Heart left ventricle (tissue), 16 donors: ENCODE measurements at regions not wholly inside any gene's neighbourhood (a gene's known extent, or its start where the extent isn't known, plus 50 kb on each side); places are given as distances from the start of the nearest gene placed in this dataset.

Source experiments
- ATAC-seq, 4 donors: fragments of 200-7000 bp; cut with Tn5 transposase; one replicate each; pipeline ENCODE4 v1.9.1; 2020 to 2022; ENCODE audit warnings: moderate library complexity in 4 of 4, mild to moderate bottlenecking in 3 of 4, moderate number of reproducible peaks in 1 of 4
- DNase-seq, 5 donors: peaks; one replicate each; pipeline ENCODE4 v3.0.0-alpha.2; 2020
- H3K27ac ChIP-seq, 12 donors: fragments of 200-600 bp; sonication (generic) in 4 of 12; one replicate each; pipeline versions ENCODE4 v1.5.0 to v1.8.0; 2016 to 2022; ENCODE audit warnings: mild to moderate bottlenecking in 2 of 12
- H3K27me3 ChIP-seq, 9 donors: fragments of 200-600 bp; sonication (generic) in 2 of 9; one replicate each; pipeline versions ENCODE4 v1.5.1 to v1.8.0; 2016 to 2022; ENCODE audit warnings: mild to moderate bottlenecking in 3 of 9
- H3K36me3 ChIP-seq, 9 donors: fragments of 200-600 bp; sonication (generic) in 2 of 9; one replicate each; pipeline versions ENCODE4 v1.5.0 to v1.8.0; 2018 to 2022; ENCODE audit warnings: mild to moderate bottlenecking in 2 of 9
- H3K4me1 ChIP-seq, 12 donors: fragments of 200-600 bp; sonication (generic) in 4 of 12; one replicate each; pipeline versions ENCODE4 v1.5.0 to v1.8.0; 2016 to 2022; ENCODE audit warnings: mild to moderate bottlenecking in 3 of 12
- H3K4me3 ChIP-seq, 12 donors: fragments of 200-600 bp; sonication (generic) in 4 of 12; one replicate each; pipeline versions ENCODE4 v1.5.0 to v1.8.0; 2017 to 2022; ENCODE audit warnings: mild to moderate bottlenecking in 9 of 12, moderate library complexity in 4 of 12
- H3K9me3 ChIP-seq, 12 donors: fragments of 200-600 bp; sonication (generic) in 4 of 12; one replicate each; pipeline versions ENCODE4 v1.5.0 to v1.8.0; 2016 to 2022; ENCODE audit warnings: mild to moderate bottlenecking in 1 of 12
- POLR2A ChIP-seq, 2 donors: fragments of 450-650 bp; IDR thresholded peaks; one replicate each; pipeline ENCODE4 v1.6.1; 2017; ENCODE audit warnings: antibody characterized with exemption in 2 of 2, mild to moderate bottlenecking in 2 of 2, moderate library complexity in 2 of 2
- WGBS, 4 donors: extraction: QIAGEN DNeasy Blood & Tissue Kit in 2 of 4; methylation state at CpG; one replicate each; pipeline versions ENCODE4 v1.1.5 to v1.1.7; 2013 to 2018; 5-methylcytosine and 5-hydroxymethylcytosine counted together
- intact Hi-C, 10 donors: fragments of 100-400 bp; cut with DNase I; formaldehyde crosslinking; loops; one replicate each; pipeline versions ENCODE4 v1.11.1 to v1.14.2; 2022
- TF ChIP-seq, protein P1 (sequence below), 12 donors: fragments of 200-600 bp; sonication (generic) in 4 of 12; IDR thresholded peaks; one replicate each; pipeline versions ENCODE4 v1.5.0 to v1.8.0; 2018 to 2022; ENCODE audit warnings: antibody characterized with exemption in 12 of 12, mild to moderate bottlenecking in 5 of 12
- donor health status: ischemic (EF 13 %, LVEDD 7.1; RV severe dilation, severe dysfunction).
- donor health status: healthy with polysubstance abuse.
- donor health status: DM: no; HTN: yes; CAD: no.
- donor health status: DM: no; HTN: no; CAD: no.
- donor health status: ischemic (EF 25% LVEDD 6.9; RV normal size, moderate dysfunction).
- donor health status: ischemic (EF 25% LVEDD 5.7; RV mildly dilated, moderate dysfunction).
- donor health status: healthy.
- donor health status: DM: yes; HTN: yes; CAD: no.
- donor health status: ischemic (EF 35%, LVEDD 5.7; RV mildly dilated, moderate dysfunction).
- donor health status: nonischemic (EF 11% LVEDD 7.7; RV severe dilation, severe dysfunction).
- donor health status: DM: yes; HTN: yes; CAD: no.
- donor health status: PGD.
- donor health status: ischemic (EF 29% LVEDD 5.4; RV normal size, mild dysfunction).
- donor health status: nonischemic (EF 23%, LVEDD 6.1; RV moderate dilation, normal function).

DNA sequence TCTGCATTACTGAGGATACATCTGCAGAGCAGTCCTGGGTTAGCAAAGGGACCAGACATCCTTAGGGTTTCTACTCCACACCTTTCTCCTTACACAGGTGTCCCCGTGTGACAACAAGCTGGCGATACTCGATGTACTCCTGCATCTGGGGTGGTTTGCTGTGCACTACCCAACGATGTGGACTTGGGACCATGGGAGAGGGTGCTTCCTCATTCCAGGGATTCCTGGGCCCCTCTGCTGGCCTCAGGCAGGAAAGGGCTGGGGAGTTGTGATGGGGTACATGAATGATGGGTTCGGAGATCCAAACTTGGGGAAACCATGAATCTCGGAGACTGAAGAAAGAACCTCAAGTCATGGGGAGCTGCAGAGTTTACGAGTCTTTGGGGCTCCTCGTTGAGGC lies 179.6 kb upstream of the GALNT17 start:
- H3K9me3 ChIP-seq: peaks cover 0 to 17% (median 0%) of the 10 kb centered on the region in 12 donors
- WGBS, 4 donors: 82 to 89% (median 88%) methylated on average over 8 of the region's 8 CpGs
- no peak overlapping the region for H3K27ac ChIP-seq
- intact Hi-C loops: no loop called here
- ATAC-seq (no peak), DNase-seq (no peak)
- no peaks in the 10 kb centered on the region for H3K27me3 ChIP-seq
- TF ChIP-seq, protein P1, sequence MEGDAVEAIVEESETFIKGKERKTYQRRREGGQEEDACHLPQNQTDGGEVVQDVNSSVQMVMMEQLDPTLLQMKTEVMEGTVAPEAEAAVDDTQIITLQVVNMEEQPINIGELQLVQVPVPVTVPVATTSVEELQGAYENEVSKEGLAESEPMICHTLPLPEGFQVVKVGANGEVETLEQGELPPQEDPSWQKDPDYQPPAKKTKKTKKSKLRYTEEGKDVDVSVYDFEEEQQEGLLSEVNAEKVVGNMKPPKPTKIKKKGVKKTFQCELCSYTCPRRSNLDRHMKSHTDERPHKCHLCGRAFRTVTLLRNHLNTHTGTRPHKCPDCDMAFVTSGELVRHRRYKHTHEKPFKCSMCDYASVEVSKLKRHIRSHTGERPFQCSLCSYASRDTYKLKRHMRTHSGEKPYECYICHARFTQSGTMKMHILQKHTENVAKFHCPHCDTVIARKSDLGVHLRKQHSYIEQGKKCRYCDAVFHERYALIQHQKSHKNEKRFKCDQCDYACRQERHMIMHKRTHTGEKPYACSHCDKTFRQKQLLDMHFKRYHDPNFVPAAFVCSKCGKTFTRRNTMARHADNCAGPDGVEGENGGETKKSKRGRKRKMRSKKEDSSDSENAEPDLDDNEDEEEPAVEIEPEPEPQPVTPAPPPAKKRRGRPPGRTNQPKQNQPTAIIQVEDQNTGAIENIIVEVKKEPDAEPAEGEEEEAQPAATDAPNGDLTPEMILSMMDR (IDR thresholded peaks at IDR 0.05): no peak
- no peak for TF ChIP-seq POLR2A (IDR thresholded peaks at IDR 0.05)
- H3K36me3 ChIP-seq: no peaks in the 10 kb centered on the region
- H3K4me3 ChIP-seq: no peak overlapping the region
- no peaks in the 10 kb centered on the region for H3K4me1 ChIP-seq

- no peak for ATAC-seq
- no peaks in the 10 kb centered on the region for H3K4me1 ChIP-seq
- DNase-seq: no peak
- H3K4me3 ChIP-seq: no peak overlapping the region
- WGBS, 4 donors: 47 to 58% (median 56%) methylated on average over 6 of the region's 6 CpGs
- H3K9me3 ChIP-seq: peaks cover 0 to 11% (median 0%) of the 10 kb centered on the region in 12 donors
- H3K27ac ChIP-seq: no peak overlapping the region
- H3K36me3 ChIP-seq: no peaks in the 10 kb centered on the region
- intact Hi-C loops: no loop called here
- TF ChIP-seq POLR2A (IDR thresholded peaks at IDR 0.05): no peak
- TF ChIP-seq, protein P1 (IDR thresholded peaks at IDR 0.05): no peak
- H3K27me3 ChIP-seq: no peaks in the 10 kb centered on the region
Observed at GRCh38 chr7:70953331-70953741, 178.6 kb upstream of the GALNT17 start.

DNA sequence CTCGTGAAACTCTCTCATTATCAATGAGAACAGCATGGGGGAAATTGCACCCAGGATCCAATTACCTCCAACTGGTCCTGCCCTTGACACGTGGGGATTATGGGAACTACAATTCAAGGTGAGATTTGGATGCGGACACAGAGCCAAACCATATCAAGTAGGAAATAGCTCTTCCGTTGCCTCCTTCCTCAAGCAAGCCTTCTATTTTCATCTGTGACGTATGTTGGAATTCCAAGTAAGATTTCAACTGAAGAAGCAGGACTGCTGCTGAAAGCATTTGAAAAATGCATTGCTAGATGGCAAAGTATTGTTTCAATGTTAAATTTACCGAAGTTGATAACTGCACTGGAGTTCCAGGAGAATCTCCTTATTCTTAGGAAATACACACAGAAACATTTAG lies 178.1 kb upstream of the GALNT17 start:
- H3K9me3 ChIP-seq: peaks cover 0 to 8% (median 0%) of the 10 kb centered on the region in 12 donors
- H3K36me3 ChIP-seq: no peaks in the 10 kb centered on the region
- 13 to 19% (median 14%) methylated on average over 6 of the region's 6 CpGs for WGBS, 4 donors
- intact Hi-C loops: loop anchor here in 3 of 10 donors (1.0 to 2.0 kb wide), 3 partner anchors 17 to 19 kb away; no protein-coding TSS in a partner anchor
- ATAC-seq (no peak), DNase-seq (no peak)
- TF ChIP-seq, protein P1 (IDR thresholded peaks at IDR 0.05): no peak
- TF ChIP-seq POLR2A (IDR thresholded peaks at IDR 0.05): no peak
- no peaks in the 10 kb centered on the region for H3K27me3 ChIP-seq
- H3K4me1 ChIP-seq: no peaks in the 10 kb centered on the region
- H3K27ac ChIP-seq: no peak overlapping the region
- H3K4me3 ChIP-seq: no peak overlapping the region

DNA sequence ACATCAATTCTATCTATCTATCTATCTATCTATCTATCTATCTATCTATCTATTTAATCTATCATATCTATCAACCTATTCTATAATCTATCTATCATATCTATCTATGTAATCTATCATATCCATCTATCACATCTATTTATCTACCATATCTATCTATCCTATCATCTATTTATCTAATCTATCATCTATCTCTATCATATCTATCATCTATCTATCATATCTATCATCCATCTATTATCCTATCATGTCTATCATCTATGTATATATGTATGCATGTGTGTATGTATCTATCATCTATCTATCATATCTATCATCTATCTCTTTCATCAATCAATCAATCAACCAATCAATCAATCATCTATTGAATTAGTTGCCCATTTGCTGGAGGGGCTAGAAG lies 159.3 kb upstream of the GALNT17 start:
- intact Hi-C loops: loop anchor here in 6 of 10 donors (1.0 to 2.0 kb wide), 3 partner anchors 17 to 18 kb away; no protein-coding TSS in a partner anchor
- no peak overlapping the region for H3K4me3 ChIP-seq
- no peaks in the 10 kb centered on the region for H3K27me3 ChIP-seq
- DNase-seq: no peak
- ATAC-seq: no peak
- peaks cover 0 to 6% (median 0%) of the 10 kb centered on the region in 12 donors for H3K9me3 ChIP-seq
- no peak for TF ChIP-seq POLR2A (IDR thresholded peaks at IDR 0.05)
- TF ChIP-seq, protein P1 (IDR thresholded peaks at IDR 0.05): no peak
- no peaks in the 10 kb centered on the region for H3K36me3 ChIP-seq
- no peak overlapping the region for H3K27ac ChIP-seq
- H3K4me1 ChIP-seq: no peaks in the 10 kb centered on the region
